GM18511 (cell line): ENCODE measurements at regions not wholly inside any gene's neighbourhood (a gene's known extent, or its start where the extent isn't known, plus 50 kb on each side); places are given as distances from the start of the nearest gene placed in this dataset.

Source experiments
- ATAC-seq: cut with Tn5 transposase; IDR thresholded peaks from one replicate; pipeline ENCODE4 v1.9.1; 2021; ENCODE audit warnings: mild to moderate bottlenecking, moderate library complexity; ENCODE audit not compliant: unreplicated experiment

- no peak for ATAC-seq
Observed at GRCh38 chr6:126285871-126286365, 54.0 kb upstream of the CENPW start.
